ENCODE measurements at regions not wholly inside any gene's neighbourhood (a gene's known extent, or its start where the extent isn't known, plus 50 kb on each side); places are given as distances from the start of the nearest gene placed in this dataset.

DNA sequence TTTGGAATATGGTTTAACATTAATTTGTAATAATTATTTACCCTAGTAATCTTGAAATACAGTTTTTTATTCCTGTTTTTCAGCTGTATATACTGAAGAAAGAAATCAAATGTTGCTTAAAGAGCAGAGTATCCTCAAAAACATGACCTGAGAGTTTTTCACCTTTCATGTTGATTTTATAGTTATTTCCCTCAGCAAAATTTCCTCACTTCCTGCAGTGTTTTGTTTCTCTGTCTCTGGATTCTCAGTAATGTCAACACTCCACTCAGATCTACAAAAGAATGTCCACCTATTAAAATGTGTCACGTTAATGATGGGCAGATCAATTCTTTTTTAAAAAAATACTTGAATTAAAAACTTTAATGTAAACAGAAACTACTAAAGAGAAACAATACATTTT lies 398.3 kb downstream of the ANXA1 start:
- DNase-seq (ENCODE audit: extremely low read depth, insufficient read length), result no peak
- Histone ChIP-seq H3K27me3 (replicated peaks; ENCODE audit: control insufficient read depth, insufficient read depth, low read length) (no peaks in the 10 kb centered on the region), H3K4me3 (replicated peaks; ENCODE audit: low read depth, low read length) (no peak overlapping the region), H3K36me3 (ENCODE audit: control insufficient read depth, insufficient read depth, low read length) (no peaks in the 10 kb centered on the region)
- TF ChIP-seq, protein P1, sequence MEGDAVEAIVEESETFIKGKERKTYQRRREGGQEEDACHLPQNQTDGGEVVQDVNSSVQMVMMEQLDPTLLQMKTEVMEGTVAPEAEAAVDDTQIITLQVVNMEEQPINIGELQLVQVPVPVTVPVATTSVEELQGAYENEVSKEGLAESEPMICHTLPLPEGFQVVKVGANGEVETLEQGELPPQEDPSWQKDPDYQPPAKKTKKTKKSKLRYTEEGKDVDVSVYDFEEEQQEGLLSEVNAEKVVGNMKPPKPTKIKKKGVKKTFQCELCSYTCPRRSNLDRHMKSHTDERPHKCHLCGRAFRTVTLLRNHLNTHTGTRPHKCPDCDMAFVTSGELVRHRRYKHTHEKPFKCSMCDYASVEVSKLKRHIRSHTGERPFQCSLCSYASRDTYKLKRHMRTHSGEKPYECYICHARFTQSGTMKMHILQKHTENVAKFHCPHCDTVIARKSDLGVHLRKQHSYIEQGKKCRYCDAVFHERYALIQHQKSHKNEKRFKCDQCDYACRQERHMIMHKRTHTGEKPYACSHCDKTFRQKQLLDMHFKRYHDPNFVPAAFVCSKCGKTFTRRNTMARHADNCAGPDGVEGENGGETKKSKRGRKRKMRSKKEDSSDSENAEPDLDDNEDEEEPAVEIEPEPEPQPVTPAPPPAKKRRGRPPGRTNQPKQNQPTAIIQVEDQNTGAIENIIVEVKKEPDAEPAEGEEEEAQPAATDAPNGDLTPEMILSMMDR (IDR thresholded peaks at IDR 0.05; ENCODE audit: insufficient read depth, low read length, poor library complexity, severe bottlenecking), result no peak

DNA sequence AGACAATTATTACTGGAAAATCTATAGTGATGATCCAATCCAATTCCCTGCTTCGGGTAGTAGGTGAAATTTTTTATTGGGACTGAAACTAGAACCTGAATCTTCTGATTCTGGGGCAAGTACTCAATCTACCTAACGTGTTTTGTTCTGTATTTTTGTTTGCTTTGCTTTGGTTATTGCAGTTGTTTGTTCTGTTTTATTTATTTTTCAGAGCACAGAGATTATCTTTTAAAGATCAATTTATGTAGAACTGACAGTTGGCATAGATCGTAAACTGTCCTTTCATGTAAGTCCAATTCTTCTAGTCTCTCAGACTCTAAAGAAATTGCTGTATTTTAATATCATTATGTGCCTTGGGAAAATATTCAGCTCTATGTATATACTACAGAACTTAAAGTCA lies 401.6 kb downstream of the ANXA1 start:
- H3K36me3 ChIP-seq (ENCODE audit: control insufficient read depth, insufficient read depth, low read length), result no peaks in the 10 kb centered on the region

DNA sequence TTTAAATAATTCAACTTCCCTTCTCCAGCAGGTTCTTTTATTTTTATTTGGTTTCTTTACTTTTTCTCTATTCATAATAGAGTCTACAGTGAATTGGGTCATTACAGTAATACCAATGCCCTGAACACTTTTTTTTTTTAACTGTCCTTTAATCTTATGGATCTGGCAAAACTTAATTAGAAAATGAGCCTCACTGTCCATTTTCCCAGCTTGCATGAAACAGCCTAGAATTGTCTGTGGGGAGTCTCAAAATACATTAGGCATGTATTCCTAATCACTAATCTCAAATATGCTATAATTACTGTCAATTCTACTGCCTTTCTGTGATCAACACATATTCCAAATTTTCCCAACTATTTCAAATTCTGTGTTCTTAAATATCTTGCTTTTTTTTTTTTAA lies 406.8 kb downstream of the ANXA1 start:
- H3K4me3 ChIP-seq (replicated peaks; ENCODE audit: low read depth, low read length), result no peak overlapping the region
- DNase-seq (ENCODE audit: extremely low read depth, insufficient read length), result no peak
- TF ChIP-seq, protein P1 (IDR thresholded peaks at IDR 0.05; ENCODE audit: insufficient read depth, low read length, poor library complexity, severe bottlenecking), result no peak
- H3K36me3 ChIP-seq (ENCODE audit: control insufficient read depth, insufficient read depth, low read length), result no peaks in the 10 kb centered on the region
- H3K27me3 ChIP-seq (replicated peaks; ENCODE audit: control insufficient read depth, insufficient read depth, low read length), result no peaks in the 10 kb centered on the region

More for the DNA sequence above, 401.6 kb downstream of the ANXA1 start:
- DNase-seq (ENCODE audit: extremely low read depth, insufficient read length), result no peak
- no peaks in the 10 kb centered on the region for H3K27me3 ChIP-seq (replicated peaks; ENCODE audit: control insufficient read depth, insufficient read depth, low read length)
- no peak overlapping the region for H3K4me3 ChIP-seq (replicated peaks; ENCODE audit: low read depth, low read length)
- TF ChIP-seq, protein P1 (IDR thresholded peaks at IDR 0.05; ENCODE audit: insufficient read depth, low read length, poor library complexity, severe bottlenecking), result no peak

DNA sequence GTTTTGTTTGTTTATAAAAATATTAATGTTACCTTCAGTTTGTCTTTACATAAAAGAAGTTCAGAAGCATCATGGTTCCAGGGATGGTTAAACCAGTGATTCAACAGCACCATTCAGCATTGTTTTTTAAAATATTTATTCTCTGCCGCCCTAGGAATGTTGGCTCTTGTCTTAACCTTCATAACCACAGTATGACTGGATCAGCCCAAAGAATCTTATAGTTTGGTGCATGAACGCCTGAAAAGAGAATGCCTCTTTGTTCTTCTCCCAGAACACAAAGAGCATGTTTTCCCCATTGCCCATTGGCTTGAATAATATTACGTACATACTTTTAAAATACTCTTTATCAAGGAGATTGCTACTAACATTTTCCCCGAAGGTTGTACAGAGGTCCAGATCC lies 413.4 kb downstream of the ANXA1 start:
- H3K36me3 ChIP-seq (ENCODE audit: control insufficient read depth, insufficient read depth, low read length), result no peaks in the 10 kb centered on the region
- DNase-seq (ENCODE audit: extremely low read depth, insufficient read length), result no peak
- TF ChIP-seq, protein P1 (IDR thresholded peaks at IDR 0.05; ENCODE audit: insufficient read depth, low read length, poor library complexity, severe bottlenecking), result no peak
- H3K4me3 ChIP-seq (replicated peaks; ENCODE audit: low read depth, low read length), result no peak overlapping the region
- no peaks in the 10 kb centered on the region for H3K27me3 ChIP-seq (replicated peaks; ENCODE audit: control insufficient read depth, insufficient read depth, low read length)

DNA sequence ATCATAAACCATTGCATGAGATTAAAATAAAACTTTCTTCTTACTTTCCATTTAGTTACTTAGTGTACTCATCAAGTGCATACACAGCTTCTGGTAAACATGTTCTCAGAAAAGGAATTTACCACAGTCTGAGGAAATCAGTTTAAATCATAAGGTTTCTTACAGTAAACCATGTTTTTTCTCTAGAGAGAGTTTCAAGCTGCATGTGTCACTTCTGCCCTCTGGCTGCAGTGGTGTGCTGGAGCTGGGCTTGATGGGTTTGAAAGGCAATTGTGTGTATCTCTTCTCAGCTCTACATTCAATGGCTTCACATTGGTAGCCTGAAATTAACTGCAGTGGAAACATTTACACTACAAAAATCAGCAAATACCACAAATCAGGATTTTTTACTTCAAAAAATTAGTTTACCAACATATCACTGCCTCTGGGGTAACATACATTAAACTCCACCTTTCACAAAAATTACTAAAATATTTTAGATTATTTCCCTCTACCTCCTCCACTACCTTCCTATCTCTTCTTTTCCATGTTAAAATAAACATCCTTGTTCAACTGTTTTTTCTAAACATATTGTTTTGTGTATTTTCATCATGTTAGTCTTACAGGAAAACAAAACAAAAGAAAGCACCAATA lies 414.3 kb downstream of the ANXA1 start:
- Histone ChIP-seq H3K4me3 (replicated peaks; ENCODE audit: low read depth, low read length) (no peak overlapping the region), H3K36me3 (ENCODE audit: control insufficient read depth, insufficient read depth, low read length) (no peaks in the 10 kb centered on the region), H3K27me3 (replicated peaks; ENCODE audit: control insufficient read depth, insufficient read depth, low read length) (no peaks in the 10 kb centered on the region)
- TF ChIP-seq, protein P1 (IDR thresholded peaks at IDR 0.05; ENCODE audit: insufficient read depth, low read length, poor library complexity, severe bottlenecking), result peak; percentile 44
- DNase-seq (ENCODE audit: extremely low read depth, insufficient read length), result no peak

DNA sequence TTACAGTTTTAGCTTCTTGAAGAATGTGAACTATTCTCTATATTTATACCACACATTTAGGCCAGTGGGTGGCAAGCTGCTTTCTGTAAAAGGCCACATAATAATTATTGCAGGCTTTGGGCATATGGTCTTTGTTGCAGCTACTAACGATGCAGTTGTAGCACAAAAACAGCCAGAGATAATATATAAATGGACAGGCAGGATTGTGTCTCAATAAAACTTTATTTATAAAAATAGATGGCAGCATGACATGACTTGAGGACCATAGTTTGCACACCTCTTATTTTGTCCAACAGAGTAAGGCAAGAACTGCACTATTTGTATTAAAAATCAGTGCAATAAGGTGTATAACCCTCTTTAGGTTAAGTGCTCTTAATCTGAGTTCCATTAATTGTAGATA lies 415.0 kb downstream of the ANXA1 start:
- Histone ChIP-seq H3K36me3 (ENCODE audit: control insufficient read depth, insufficient read depth, low read length) (no peaks in the 10 kb centered on the region), H3K27me3 (replicated peaks; ENCODE audit: control insufficient read depth, insufficient read depth, low read length) (no peaks in the 10 kb centered on the region), H3K4me3 (replicated peaks; ENCODE audit: low read depth, low read length) (no peak overlapping the region)
- TF ChIP-seq, protein P1 (IDR thresholded peaks at IDR 0.05; ENCODE audit: insufficient read depth, low read length, poor library complexity, severe bottlenecking), result no peak
- DNase-seq (ENCODE audit: extremely low read depth, insufficient read length), result no peak

Data from GM06990 (cell line).